NOMO-1 treated with dmso at 0.1 percent for 144 hours (cell line): ENCODE measurements at regions not wholly inside any gene's neighbourhood (a gene's known extent, or its start where the extent isn't known, plus 50 kb on each side); places are given as distances from the start of the nearest gene placed in this dataset.
"Not testable (repeated sequence)": the region's sequence is repeated elsewhere in the genome, so short reads cannot be mapped to it uniquely, and the experiment has no call there.

Experiments used
- DNase-seq: peaks from one replicate; lab custom pipeline; 2025; ENCODE audit not compliant: unreplicated experiment; lab: John Stamatoyannopoulos, UW

DNA sequence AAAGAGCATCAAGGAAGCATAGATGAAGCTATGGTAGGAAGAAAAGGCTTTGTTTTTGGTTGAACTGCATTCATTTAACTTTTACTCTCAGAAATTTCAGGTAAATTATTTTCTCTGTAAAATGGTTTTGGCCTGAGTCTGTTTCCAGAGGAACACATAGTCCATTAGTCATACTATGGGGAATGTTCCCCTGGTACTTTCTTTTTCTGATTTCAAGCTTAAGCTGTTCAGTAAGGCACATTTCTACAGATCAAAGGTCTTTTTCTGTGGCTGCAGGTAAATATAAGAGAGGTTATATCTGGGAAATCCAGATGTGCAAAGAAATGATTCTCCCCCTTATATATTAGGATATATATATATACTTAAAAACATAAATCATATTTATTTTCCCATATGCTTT, 1744.4 kb upstream of the ADGRL3 start:
- DNase-seq = no peak

DNA sequence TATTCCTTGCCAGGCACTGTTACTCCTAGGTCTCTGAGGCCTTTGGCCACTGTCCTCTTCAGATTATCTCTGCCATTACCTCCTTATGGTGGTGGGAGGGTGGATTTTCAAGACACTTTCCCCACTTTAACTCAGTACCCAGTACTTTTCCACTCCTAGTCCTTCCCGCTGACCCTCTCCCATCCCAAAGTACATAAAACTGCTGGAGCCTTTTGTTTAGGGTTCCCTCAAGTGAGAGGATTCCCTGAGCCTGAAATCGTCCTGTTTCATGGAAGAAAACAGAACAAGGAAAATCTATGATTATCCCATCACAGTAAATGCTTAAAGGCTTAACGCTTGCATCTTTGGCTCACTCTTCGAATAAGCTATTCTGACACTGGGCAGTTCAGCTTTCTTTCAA, 1742.5 kb upstream of the ADGRL3 start:
- no peak for DNase-seq

DNA sequence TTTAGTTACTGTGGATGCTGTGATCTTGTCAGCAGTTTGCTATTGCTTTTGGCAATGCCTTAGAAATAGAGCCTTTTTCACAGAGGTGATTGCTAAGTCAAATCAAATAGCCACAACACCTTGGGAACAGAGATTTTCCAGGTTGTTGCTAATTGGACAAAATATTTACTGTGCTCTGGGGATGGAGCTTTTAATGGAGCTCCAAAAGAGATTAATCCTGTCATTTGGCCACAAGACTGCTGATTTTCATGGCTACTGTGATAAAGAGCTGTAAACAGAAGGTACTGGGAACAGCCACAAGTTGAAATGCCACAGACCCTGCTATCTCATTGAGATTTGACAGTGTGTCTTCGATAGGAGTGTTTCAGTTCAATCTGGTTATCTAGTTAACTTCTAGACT, 1715.2 kb upstream of the ADGRL3 start:
- DNase-seq = no peak

DNA sequence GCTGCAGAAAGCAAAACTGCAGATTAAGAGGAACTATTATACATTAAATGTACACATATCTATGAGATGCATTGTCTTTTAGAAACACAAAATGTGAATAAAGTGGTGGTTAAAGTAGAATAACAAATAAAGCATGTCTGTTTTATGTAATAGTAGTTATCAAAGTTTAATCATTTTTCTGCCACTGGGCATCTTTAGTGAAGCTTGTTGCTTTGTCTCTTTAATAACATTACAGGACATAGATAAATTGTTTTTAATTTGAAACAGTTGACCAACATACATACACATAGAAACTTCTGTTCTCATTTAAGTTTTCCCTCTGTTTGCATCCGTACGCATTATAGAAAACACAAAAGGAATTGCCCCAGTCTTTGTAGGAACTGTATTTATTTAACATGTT, 1700.0 kb upstream of the ADGRL3 start:
- no peak for DNase-seq

DNA sequence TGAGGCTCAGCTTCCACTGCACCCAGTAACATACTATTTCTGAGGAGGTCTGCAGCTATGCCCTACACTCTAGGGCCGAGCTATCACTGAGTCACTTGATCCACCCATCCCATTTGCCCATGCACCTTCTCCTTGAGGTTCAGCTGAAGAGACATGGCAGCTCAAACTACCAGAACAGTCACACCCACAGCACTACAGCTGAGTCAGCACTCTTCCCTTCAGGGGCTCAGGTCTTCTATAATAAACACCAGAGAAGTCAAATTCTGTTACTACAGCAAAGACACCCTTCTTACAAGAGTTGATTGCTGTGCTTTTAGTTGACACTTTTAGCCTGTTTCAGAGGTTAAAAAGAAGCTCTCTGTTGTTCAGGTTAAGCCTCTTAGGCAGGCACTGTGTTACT, 1696.4 kb upstream of the ADGRL3 start:
- DNase-seq = no peak

DNA sequence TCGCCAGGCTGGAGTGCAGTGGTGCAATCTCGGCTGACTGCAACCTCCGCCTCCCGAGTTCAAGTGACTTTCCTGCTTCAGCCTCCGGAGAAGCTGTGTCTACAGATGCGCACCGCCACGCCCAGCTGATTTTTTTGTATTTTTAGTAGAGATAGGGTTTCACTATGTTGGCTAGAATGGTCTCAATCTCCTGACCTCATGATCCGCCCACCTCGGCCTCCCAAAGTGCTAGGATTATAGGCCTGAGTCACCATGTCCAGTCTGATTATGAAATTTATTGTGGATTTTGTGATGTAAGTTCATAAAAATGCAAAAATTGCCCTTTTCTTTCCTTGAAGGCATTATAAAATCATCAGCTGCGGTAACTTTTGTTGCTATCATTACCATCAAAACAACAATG, 1688.3 kb upstream of the ADGRL3 start:
- DNase-seq = not testable (repeated sequence)

DNA sequence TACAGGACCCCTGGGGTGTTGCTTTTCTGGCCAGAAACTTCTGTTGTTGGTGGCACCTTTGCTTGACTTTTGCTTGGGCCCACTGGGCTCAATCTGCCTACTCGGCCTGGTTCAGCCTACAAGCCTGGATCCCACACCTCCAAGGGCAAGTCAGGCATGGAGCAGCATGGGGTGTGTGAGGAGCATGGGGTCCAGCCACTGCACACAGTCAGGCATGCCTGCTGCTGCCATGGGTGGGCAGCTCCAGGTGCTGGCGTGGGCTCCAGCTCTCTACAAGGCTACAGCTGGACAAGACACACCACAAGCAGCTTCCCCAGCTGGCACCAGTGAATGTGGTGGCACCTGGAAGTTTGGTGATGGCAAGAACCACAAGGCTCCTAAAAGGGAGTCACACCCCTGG, 1683.1 kb upstream of the ADGRL3 start:
- no peak for DNase-seq

DNA sequence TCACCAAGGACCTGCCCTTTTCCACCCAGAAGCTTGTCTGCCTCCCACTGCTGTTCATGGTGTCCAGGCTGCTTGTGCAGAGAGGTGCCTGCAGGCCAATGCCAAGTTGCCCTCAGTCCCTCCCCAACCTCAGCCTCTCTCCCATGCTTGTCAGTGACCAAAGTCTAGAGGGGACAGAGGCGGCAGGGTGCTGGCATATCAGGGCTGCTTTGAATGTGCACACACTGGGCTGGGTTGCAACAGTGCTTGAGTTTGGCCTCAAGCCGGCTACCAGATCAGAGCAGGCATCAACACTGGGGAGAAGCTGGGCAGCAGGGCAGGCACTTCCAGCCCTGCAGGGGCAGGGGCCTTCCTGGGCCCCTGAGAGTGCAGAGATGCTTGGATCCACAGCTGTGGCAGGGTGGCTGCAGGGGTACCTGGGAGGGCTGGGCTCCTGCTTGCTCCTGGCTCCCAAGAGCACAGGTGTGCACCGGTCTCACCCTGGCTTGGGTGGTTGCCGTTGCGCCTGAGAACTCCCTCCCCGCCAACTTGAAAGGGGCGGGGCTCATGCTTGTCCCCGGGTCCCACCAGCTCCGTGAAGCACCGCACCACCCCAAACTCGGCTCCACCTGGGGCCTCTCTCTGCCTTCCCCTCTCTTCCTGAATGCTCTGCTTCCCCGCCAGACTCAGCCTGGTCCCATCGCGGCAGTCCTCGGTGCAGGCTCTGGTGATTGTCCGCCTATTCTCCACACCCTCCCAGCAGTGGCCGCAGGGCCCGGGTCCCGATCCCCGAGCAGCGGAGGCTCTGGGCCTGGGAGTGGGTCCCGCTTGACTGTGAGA, 1681.9 kb upstream of the ADGRL3 start:
- DNase-seq = no peak

DNA sequence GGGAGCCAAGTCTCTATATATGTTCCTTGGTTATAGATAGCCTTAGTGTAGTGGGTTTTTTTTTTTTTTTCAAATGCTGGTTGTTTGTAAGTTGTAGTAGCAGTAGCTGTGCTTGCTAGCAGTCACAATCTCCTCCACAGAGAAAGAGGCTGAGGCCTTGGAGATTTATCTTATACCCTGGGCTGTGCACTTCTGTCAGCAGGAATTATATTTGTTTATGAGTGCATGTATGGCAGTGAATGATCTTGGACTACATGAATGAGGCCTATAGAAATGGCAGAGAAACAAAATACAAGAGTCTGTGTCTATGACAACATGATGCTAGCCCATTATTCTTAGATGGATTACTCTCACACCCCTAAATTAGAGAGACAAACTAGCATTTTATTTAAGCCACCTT, 1674.2 kb upstream of the ADGRL3 start:
- no peak for DNase-seq

DNA sequence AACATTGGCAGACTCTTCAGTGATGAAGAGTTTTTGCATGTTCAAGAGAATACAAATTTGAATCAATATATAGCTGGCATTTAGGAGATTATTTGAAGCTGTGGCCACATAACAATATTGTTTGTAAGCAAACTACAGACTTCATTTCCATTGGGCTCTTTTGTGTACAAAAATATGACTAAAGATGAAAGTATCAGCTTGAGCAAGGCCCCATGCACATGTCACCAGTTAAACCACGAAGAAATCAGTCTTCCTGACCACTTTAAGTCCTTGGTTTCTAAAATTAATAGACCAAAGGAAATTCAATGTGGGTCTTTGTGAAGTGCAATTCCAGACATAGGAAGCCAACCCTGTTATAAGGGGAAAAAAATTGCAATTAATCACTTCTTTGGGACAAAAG, 1664.6 kb upstream of the ADGRL3 start:
- DNase-seq = no peak

DNA sequence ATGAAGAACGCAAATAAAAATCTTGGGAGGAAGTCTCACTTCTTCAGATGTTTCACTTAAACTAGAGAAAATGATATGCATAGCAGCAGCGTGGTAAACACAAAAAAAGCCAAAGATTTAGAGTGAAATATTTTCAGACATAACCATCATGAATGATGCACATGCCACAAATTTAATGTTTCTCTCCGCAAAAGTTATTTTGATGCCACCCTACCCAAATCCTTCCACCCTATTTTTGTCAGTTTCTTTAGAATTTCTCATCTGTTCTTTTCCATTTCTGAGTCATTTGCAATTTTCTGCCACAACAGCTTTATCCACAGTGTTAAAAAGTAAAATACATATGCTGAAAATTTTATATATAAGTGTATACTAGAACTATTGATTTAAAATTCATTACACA, 1663.7 kb upstream of the ADGRL3 start:
- no peak for DNase-seq

DNA sequence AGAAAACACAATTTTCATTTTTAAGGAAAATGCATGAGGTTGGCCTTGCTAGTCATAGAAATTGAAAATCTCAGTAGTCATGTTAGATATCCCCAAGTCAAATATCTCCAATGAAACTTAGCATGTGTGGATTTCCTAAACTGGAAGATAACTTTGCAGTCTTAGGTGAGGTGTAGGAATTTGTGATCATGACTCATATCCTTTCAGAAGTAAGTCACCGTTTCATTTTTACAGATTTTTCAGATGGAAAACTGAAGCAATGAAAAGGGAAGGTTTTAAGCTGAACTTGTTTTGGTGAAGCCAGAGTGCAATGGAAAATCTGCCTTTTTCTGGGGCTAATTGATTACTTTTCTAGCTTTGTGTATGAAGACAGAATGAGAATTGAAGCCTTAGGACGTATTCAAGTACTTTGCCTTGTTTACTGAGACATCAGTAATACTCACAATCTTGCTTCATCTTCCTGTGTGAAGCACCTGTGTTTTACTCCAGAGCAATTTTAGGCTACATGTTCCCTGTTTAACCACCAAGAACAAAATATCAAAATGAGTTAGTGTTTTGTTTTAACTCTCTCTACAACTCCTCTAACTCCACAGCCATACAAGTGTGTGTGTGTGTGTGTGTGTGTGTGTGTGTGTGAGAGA, 1662.8 kb upstream of the ADGRL3 start:
- DNase-seq = no peak

DNA sequence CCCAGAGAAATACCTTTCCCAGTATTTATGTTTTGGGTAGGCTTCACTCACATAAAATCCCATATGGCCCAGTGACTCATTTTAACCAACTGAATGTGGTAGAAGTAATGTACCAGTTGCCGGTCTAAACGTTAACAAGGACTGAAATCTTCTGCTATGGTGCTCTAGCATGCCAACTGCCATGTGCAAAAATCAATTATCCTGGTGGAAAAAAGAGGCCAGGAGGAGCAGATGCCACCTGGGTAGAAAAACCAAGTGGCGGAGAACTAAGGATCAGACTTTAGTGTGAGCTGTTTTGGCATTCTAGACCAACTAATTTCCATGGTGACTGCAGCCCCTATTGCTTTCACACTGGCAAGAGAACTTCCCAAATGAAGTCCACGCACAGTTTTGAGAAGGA, 1660.7 kb upstream of the ADGRL3 start:
- no peak for DNase-seq

DNA sequence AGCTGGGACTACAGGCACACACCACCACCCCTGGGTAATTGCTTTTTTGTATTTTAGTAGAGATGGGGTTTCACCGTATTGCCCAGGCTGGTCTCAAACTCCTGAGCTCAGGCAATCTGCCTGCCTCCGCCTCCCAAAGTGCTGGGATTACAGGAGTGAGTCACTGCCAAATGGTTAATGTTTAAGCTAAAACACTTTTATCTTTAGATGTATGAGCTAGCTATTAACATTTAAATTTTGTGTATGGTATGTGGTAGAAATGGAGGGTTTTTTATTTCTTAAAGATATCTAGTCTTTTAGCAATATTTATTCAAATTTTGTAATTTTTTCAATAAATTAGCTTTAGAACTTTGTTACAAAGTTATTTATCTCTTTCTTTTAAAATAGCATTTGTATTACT, 1659.8 kb upstream of the ADGRL3 start:
- no peak for DNase-seq

DNA sequence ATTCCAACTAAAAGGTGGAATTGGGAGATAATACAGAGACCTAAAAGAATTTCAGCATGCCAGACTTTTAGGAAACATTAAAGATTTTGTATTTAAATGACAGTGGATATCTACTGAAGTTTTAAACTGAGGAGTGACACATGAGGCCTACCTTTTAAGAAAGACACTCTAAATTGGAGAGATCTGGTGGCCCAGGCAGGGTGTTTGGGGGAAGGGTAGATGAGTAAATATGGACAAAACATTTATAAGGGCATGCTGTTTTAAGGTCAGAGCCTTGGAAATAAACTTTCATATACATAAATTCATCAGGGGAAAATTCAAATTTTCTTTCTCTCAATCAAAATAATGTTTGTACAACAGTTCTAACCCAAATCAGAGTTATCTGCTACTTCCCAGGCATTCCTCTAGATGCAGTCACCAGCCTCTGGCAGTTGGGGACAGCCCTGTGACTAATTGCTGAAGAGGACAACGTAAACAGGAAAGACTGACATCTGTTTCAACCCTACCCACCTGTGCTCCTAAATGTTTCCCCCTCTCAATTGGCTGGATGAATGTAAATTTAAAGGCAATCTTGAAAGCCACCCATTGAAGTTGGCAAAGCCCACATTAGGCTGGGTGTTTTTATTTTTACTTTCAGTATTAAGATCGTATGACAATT, 1646.9 kb upstream of the ADGRL3 start:
- no peak for DNase-seq

DNA sequence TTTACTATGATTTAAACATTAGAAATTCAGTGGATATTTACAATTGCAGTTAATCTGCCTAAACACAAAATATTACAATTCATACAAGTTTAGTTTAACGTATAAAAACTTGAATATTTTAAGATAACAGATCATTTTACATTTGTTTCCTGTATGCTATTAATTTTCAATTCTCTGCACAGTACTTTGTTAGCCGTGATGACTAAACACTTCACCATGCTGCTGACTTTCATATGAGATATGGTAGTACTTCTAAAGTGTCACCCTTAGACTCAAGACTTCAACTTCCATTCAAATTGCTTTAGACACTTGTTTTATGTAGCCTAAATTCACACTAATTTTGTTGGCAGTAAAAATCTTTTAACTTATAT, 1646.4 kb upstream of the ADGRL3 start:
- DNase-seq = no peak

DNA sequence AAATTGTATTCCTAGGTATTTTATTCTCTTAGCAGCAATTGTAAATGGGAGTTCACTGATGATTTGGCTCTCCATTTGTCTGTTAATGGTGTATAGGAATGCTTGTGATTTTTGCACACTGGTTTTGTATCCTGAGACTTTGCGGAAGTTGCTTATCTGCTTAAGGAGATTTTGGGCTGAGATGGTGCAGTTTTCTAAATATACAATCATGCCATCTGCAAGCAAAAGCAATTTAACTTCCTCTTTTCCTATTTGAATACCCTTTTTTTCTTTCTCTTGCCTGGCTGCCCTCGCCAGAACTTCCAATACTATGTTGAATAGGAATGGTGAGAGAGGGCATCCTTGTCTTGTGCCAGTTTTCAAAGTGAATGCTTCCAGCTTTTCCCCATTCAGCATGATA, 1643.9 kb upstream of the ADGRL3 start:
- not testable (repeated sequence) for DNase-seq

DNA sequence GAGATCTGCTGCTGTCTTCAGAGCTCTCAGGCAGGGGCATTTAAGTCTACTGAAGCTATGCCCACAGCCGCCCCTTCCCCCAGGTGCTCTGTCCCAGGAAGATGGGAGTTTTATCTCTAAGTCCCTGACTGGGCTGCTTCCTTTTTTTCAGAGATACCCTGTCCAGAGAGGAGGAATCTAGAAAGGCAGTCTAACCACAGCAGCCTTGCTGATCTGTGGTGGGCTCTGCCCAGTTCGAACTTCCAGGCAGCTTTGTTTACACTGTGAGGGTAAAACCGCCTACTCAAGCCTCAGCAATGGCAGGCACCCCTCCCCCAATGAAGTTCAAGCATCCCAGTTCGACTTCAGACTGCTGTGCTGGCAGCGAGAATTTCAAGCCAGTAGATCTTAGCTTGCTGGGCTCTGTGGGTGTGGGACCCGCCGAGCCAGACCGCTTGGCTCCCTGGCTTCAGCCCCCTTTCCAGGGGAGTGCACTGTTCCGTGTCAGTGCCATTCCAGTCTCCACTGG, 1639.9 kb upstream of the ADGRL3 start:
- not testable (repeated sequence) for DNase-seq

DNA sequence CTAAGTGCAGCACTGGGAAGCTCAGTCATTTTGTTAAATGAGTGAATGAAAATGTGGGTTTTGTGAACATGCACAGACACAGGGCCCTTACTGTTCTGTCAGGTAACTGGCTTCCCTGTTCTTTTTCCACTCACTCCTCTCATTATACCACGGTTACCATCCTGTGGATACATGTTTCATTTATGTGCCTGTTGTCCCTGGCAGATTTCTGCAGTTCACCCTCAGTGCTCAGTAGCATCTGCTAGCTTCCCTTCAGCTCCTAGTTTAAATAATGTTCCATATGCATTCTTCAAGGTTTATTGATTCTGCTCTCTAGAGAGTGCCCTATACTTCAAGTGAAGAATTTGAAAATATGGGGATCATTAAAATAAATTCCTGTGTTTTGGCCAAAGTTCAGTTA, 1634.3 kb upstream of the ADGRL3 start:
- no peak for DNase-seq

DNA sequence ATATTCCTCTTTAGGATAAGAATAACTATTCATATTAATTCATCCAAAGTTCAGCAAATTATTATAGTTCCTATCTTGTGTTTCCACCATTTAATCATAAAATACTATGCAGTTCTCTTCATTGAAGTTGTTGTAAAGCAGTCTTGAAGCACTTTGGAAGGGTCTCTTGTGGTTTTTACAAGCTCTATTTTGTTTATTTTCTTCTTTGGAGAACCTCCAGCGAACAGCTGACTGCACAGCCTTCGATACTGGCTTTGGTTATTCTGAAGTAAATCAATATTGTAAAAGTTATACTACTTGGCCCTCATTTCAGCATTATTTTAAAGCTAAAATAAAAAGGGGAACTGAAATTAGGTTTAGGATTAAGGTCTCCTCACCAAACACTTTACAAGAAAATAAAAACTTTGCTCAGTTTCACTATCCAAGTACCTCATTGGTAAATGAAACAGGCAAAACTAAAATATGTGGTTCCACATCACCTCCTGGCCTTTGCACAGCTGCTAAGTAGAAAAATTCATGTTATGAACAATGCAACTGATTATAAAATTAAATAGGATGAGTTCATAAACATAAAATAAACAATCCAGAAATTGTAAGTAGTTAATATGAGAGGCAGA, 1629.2 kb upstream of the ADGRL3 start:
- DNase-seq = no peak

DNA sequence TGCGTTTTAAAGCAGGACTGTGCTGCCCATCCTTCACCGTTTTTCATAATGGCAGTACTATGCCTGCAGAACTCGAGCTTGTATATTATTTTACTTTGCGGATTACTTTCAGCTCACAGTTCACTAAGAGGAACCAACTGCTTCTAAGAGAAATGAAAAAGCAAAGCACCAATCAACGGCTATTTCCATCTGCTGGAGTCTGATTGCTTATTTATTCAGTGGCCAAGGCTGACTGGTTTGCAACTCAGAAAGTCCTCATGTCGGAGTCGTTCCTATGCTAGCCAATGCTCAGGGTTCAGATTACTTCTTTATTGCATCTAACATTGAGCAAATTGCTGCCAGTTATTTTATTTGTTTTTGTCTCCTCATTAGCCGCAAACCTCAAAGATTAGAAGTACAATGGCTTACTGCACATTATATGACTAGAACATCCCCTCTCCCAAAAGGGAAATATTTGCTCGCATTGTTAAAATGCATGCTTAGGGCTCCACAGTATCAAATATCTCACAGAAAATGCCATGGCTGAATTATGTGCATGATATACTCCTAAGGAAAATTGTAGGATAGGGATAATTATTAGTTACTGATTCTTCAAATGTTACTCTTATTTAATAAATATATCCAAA, 1628.2 kb upstream of the ADGRL3 start:
- no peak for DNase-seq
